Endothelial cell of umbilical vein (primary cell): ENCODE measurements at regions not wholly inside any gene's neighbourhood (a gene's known extent, or its start where the extent isn't known, plus 50 kb on each side); places are given as distances from the start of the nearest gene placed in this dataset.

Source experiments
- BruUV-seq: library from RNA; stranded (reverse); fragments of 400-500 nt; replicated peaks from 2 replicates; lab custom pipeline; 2021; lab: Mats Ljungman, UMichigan
- CTCF ChIA-PET: fragments of 300-600, 350-600 bp; sonication (Branson Sonifier 250); formaldehyde crosslinking; loops from one replicate; lab custom pipeline; 2021; ENCODE audit warnings: antibody characterized with exemption, inconsistent platforms; lab: Charles Lee
- POLR2A ChIA-PET: fragments of 300-600, 350-600 bp; sonication (Branson Sonifier 250); formaldehyde crosslinking; loops from one replicate; lab custom pipeline; 2021; ENCODE audit warnings: antibody characterized with exemption, inconsistent platforms; lab: Charles Lee
- DNase-seq: peaks from one replicate; pipeline ENCODE4 v3.0.0-alpha.2; 2011; ENCODE audit warnings: low read depth, low spot score
- FAIRE-seq: peaks from 2 replicates; lab custom pipeline; 2011; peaks lifted over from hg19 to GRCh38; lab: Jason Lieb, UNC
- H2AFZ ChIP-seq: 2 replicates; pipeline ENCODE4 v1.6.0; 2012; ENCODE audit warnings: low read depth, low read length, control low read depth, inconsistent platforms
- H3K27ac ChIP-seq: 2 replicates; pipeline ENCODE4 v1.5.1; 2011; ENCODE audit warnings: low read depth, mild to moderate bottlenecking, control low read depth, low read length, moderate library complexity; ENCODE audit not compliant: insufficient read depth
- H3K27me3 ChIP-seq, 2 experiments: 2 replicates each; pipeline versions ENCODE4 v1.6.0 to v1.6.1; 2011; ENCODE audit warnings: low read length in 2 of 2, mixed read lengths in 1 of 2; ENCODE audit not compliant: control insufficient read depth in 2 of 2, insufficient read depth in 2 of 2
- H3K36me3 ChIP-seq, 2 experiments: 2 replicates in 1 of 2; 3 replicates in 1 of 2; pipeline ENCODE4 v1.5.1; 2011; ENCODE audit warnings: low read length in 2 of 2, mild to moderate bottlenecking in 1 of 2, moderate library complexity in 1 of 2; ENCODE audit not compliant: control insufficient read depth in 2 of 2, insufficient read depth in 2 of 2; ENCODE audit errors: extremely low read depth in 1 of 2
- H3K4me1 ChIP-seq: 3 replicates; pipeline ENCODE4 v1.5.1; 2011; ENCODE audit warnings: mild to moderate bottlenecking, low read length; ENCODE audit not compliant: control insufficient read depth, insufficient read depth; ENCODE audit errors: extremely low read depth
- H3K4me2 ChIP-seq: 2 replicates; pipeline ENCODE4 v1.6.1; 2011; ENCODE audit warnings: low read length, control low read depth, mixed read lengths; ENCODE audit not compliant: insufficient read depth
- H3K4me3 ChIP-seq, 3 experiments: fragments of 200-600 bp in 1 of 3; sonication (generic), shearing (Covaris generic) in 1 of 3; replicated peaks in 1 of 3; 2 replicates each; pipeline ENCODE4 v1.5.1; 2011 to 2016; ENCODE audit warnings: control low read depth in 3 of 3, low read length in 3 of 3, mild to moderate bottlenecking in 2 of 3, inconsistent platforms in 1 of 3, low read depth in 1 of 3, moderate library complexity in 1 of 3; ENCODE audit not compliant: insufficient read depth in 1 of 3
- H3K79me2 ChIP-seq: 2 replicates; pipeline ENCODE4 v1.6.0; 2012; ENCODE audit warnings: low read length, inconsistent platforms; ENCODE audit not compliant: control insufficient read depth, insufficient read depth
- H3K9ac ChIP-seq: replicated peaks from 2 replicates; pipeline ENCODE3; 2011; ENCODE audit warnings: low read length, control low read depth; ENCODE audit not compliant: insufficient read depth; ENCODE audit errors: extremely low read depth
- H3K9me1 ChIP-seq: replicated peaks from 3 replicates; pipeline ENCODE4 v1.6.0; 2011; ENCODE audit warnings: mild to moderate bottlenecking, low read length; ENCODE audit not compliant: control insufficient read depth, insufficient read depth; ENCODE audit errors: extremely low read depth
- H3K9me3 ChIP-seq: replicated peaks from 2 replicates; pipeline ENCODE4 v1.5.1; 2012; ENCODE audit warnings: low read length, inconsistent platforms; ENCODE audit not compliant: control insufficient read depth, insufficient read depth
- H4K20me1 ChIP-seq: replicated peaks from 2 replicates; pipeline ENCODE3; 2011; ENCODE audit warnings: mild to moderate bottlenecking, low read length; ENCODE audit not compliant: control insufficient read depth, insufficient read depth; ENCODE audit errors: extremely low read depth
- CTCF ChIP-seq, 2 donors: IDR thresholded peaks; 1 replicate in 1 of 2; 2 replicates in 1 of 2; pipeline ENCODE4 v1.5.1; 2011; ENCODE audit warnings: low read length in 2 of 2, mild to moderate bottlenecking in 2 of 2, moderate library complexity in 2 of 2, control low read depth in 1 of 2, inconsistent platforms in 1 of 2, low read depth in 1 of 2; ENCODE audit not compliant: insufficient read depth in 1 of 2; ENCODE audit errors: extremely low read depth in 1 of 2
- EZH2 ChIP-seq: IDR thresholded peaks from 2 replicates; pipeline ENCODE4 v1.6.1; 2012; ENCODE audit warnings: borderline replicate concordance, low read depth, mild to moderate bottlenecking, moderate library complexity, low read length, inconsistent platforms; ENCODE audit not compliant: severe bottlenecking
- FOS ChIP-seq: IDR thresholded peaks from 2 replicates; pipeline ENCODE4 v1.6.1; 2011; ENCODE audit warnings: mild to moderate bottlenecking, low read length, moderate library complexity, borderline replicate concordance; ENCODE audit not compliant: insufficient read depth
- GATA2 ChIP-seq: IDR thresholded peaks from 2 replicates; pipeline ENCODE4 v1.7.0; 2011; ENCODE audit warnings: low read depth, mild to moderate bottlenecking, moderate library complexity, mixed read lengths, low read length; ENCODE audit not compliant: insufficient read length, insufficient read depth
- JUN ChIP-seq: IDR thresholded peaks from 2 replicates; pipeline ENCODE4 v1.6.1; 2011; ENCODE audit warnings: borderline replicate concordance, low read depth; ENCODE audit not compliant: insufficient read length, insufficient read depth
- MAX ChIP-seq: IDR thresholded peaks from 2 replicates; pipeline ENCODE4 v1.6.1; 2011; ENCODE audit not compliant: insufficient read depth, insufficient read length
- MYC ChIP-seq: IDR thresholded peaks from one replicate; pipeline ENCODE4 v1.6.1; 2011; ENCODE audit warnings: mild to moderate bottlenecking, low read depth, low read length
- POLR2A ChIP-seq: IDR thresholded peaks from 2 replicates; pipeline ENCODE4 v1.6.1; 2012; ENCODE audit warnings: low read depth, mild to moderate bottlenecking, control low read depth, low read length
- POLR2AphosphoS5 ChIP-seq: IDR thresholded peaks from 2 replicates; pipeline ENCODE4 v1.6.1; 2012; ENCODE audit warnings: low read depth, mild to moderate bottlenecking, control low read depth, low read length, moderate library complexity; ENCODE audit not compliant: insufficient read depth
- dilution Hi-C: fragments of 300-500 bp; cut with MboI; formaldehyde crosslinking; loops from one replicate; pipeline ENCODE4 v1.15.0; 2019; ENCODE audit warnings: low sequenced_read_pairs; ENCODE audit not compliant: extremely low pct_ligation_motif_present
- intact Hi-C: fragments of 100-400 bp; cut with micrococcal nuclease; formaldehyde crosslinking; loops from one replicate; pipeline ENCODE4 v1.10.0; 2022

GRCh38 chr4:34922325-34922724 is 1322.0 kb downstream of the ARAP2 start:
- dilution Hi-C loops = no loop called here
- POLR2A ChIA-PET = no interaction called here
- BruUV-seq = no TSS peak

More at GRCh38 chr4:34922325-34922724, 1322.0 kb downstream of the ARAP2 start:
- intact Hi-C loops = no loop called here
- DNase-seq = no peak
- CTCF ChIA-PET = no interaction called here
- H3K27ac ChIP-seq = no peak overlapping the region
- no peaks in the 10 kb centered on the region for H3K4me1 ChIP-seq
- H3K9me3 ChIP-seq = no peaks in the 10 kb centered on the region
- H2AFZ ChIP-seq = no peak overlapping the region
- FAIRE-seq = no peak
- no peak overlapping the region for H3K4me2 ChIP-seq
- H3K36me3 ChIP-seq = no peaks in the 10 kb centered on the region
- no peak for TF ChIP-seq EZH2
- TF ChIP-seq CTCF (IDR thresholded peaks at IDR 0.05; ENCODE audit: extremely low read depth in 1 of 2, insufficient read depth in 1 of 2, low read depth in 1 of 2, low read length in 2 of 2) = no peak
- TF ChIP-seq FOS = no peak
- TF ChIP-seq MAX = no peak
- TF ChIP-seq POLR2A = no peak
- TF ChIP-seq POLR2AphosphoS5 = no peak
- TF ChIP-seq MYC = no peak
- no peak for TF ChIP-seq GATA2
- TF ChIP-seq JUN = no peak
- no peaks in the 10 kb centered on the region for H3K9me1 ChIP-seq
- H3K9ac ChIP-seq = no peak overlapping the region
- H3K4me3 ChIP-seq = no peak overlapping the region
- H3K79me2 ChIP-seq = no peaks in the 10 kb centered on the region
- no peaks in the 10 kb centered on the region for H4K20me1 ChIP-seq
- no peaks in the 10 kb centered on the region for H3K27me3 ChIP-seq
